SK-N-SH treated with all-trans-retinoic acid at 6 μM for 48 hours (cell line): ENCODE measurements at regions not wholly inside any gene's neighbourhood (a gene's known extent, or its start where the extent isn't known, plus 50 kb on each side); places are given as distances from the start of the nearest gene placed in this dataset.

Source experiments
- ATAC-seq: fragments of 200-7000 bp; cut with Tn5 transposase; 3 replicates; pipeline ENCODE4 v1.9.1; 2020; ENCODE audit warnings: mild to moderate bottlenecking, moderate library complexity
- ARNTL ChIP-seq: fragments of 450-650 bp; formaldehyde crosslinking; IDR thresholded peaks from 2 replicates; pipeline ENCODE4 v1.5.0; 2020; ENCODE audit warnings: low read depth, mild to moderate bottlenecking, moderate library complexity, borderline replicate concordance
- BACH2 ChIP-seq: fragments of 250-450 bp; sonication (Bioruptor Pico); IDR thresholded peaks from 2 replicates; pipeline ENCODE4 v1.9.0; 2021; ENCODE audit warnings: mild to moderate bottlenecking, borderline replicate concordance
- CSDC2 ChIP-seq: fragments of 250-450 bp; sonication (Bioruptor Pico); IDR thresholded peaks from 2 replicates; pipeline ENCODE4 v1.5.0; 2020; ENCODE audit warnings: mild to moderate bottlenecking, moderate library complexity
- ESRRG ChIP-seq: fragments of 250-450 bp; sonication (Bioruptor Pico); IDR thresholded peaks from 2 replicates; pipeline ENCODE4 v1.6.1; 2021; ENCODE audit warnings: mild to moderate bottlenecking
- GLIS3 ChIP-seq: fragments of 250-450 bp; sonication (Bioruptor Pico); IDR thresholded peaks from 2 replicates; pipeline ENCODE4 v1.5.0; 2020; ENCODE audit warnings: mild to moderate bottlenecking, moderate library complexity
- ISL1 ChIP-seq: fragments of 250-450 bp; sonication (Bioruptor Pico); IDR thresholded peaks from 2 replicates; pipeline ENCODE4 v2.1.2; 2022; ENCODE audit warnings: mild to moderate bottlenecking, moderate library complexity
- OSR1 ChIP-seq: fragments of 250-450 bp; sonication (Bioruptor Pico); IDR thresholded peaks from 2 replicates; pipeline ENCODE4 v1.8.0; 2022; ENCODE audit warnings: moderate library complexity, mild to moderate bottlenecking, inconsistent platforms
- POU6F1 ChIP-seq: fragments of 250-450 bp; sonication (Bioruptor Pico); IDR thresholded peaks from 2 replicates; pipeline ENCODE4 v1.8.0; 2021; ENCODE audit warnings: low read depth, mild to moderate bottlenecking, moderate library complexity, borderline replicate concordance
- PPARA ChIP-seq: fragments of 250-450 bp; sonication (Bioruptor Pico); IDR thresholded peaks from 2 replicates; pipeline ENCODE4 v1.5.0; 2020; ENCODE audit warnings: mild to moderate bottlenecking, borderline replicate concordance
- RARB ChIP-seq: fragments of 250-450 bp; sonication (Bioruptor Pico); IDR thresholded peaks from 2 replicates; pipeline ENCODE4 v1.8.0; 2021; ENCODE audit warnings: mild to moderate bottlenecking, moderate library complexity
- SNAI2 ChIP-seq: fragments of 250-450 bp; sonication (Bioruptor Pico); IDR thresholded peaks from 2 replicates; pipeline ENCODE4 v1.5.0; 2020; ENCODE audit warnings: mild to moderate bottlenecking, moderate library complexity
- TCF4 ChIP-seq: fragments of 250-450 bp; sonication (Bioruptor Pico); IDR thresholded peaks from 2 replicates; pipeline ENCODE4 v1.8.0; 2021; ENCODE audit warnings: mild to moderate bottlenecking, moderate library complexity, borderline replicate concordance
- TOX ChIP-seq: fragments of 250-450 bp; sonication (Bioruptor Pico); IDR thresholded peaks from 2 replicates; pipeline ENCODE4 v1.8.0; 2021; ENCODE audit warnings: mild to moderate bottlenecking, moderate library complexity, borderline replicate concordance
- ZFP3 ChIP-seq: fragments of 250-450 bp; sonication (Bioruptor Pico); IDR thresholded peaks from 2 replicates; pipeline ENCODE4 v1.5.0; 2020; ENCODE audit warnings: mild to moderate bottlenecking, moderate library complexity
- ZFP30 ChIP-seq: fragments of 450-650 bp; formaldehyde crosslinking; IDR thresholded peaks from 2 replicates; pipeline ENCODE4 v1.5.0; 2022; ENCODE audit warnings: mild to moderate bottlenecking, moderate library complexity
- ZNF565 ChIP-seq: fragments of 450-650 bp; formaldehyde crosslinking; conservative IDR thresholded peaks from 2 replicates; pipeline ENCODE4 v1.5.0; 2020; ENCODE audit warnings: low read depth, mild to moderate bottlenecking, moderate library complexity
- ZNF8 ChIP-seq: fragments of 450-650 bp; formaldehyde crosslinking; IDR thresholded peaks from 2 replicates; pipeline ENCODE4 v1.5.0; 2020; ENCODE audit warnings: mild to moderate bottlenecking, moderate library complexity
- TF ChIP-seq, protein P1 (sequence below): fragments of 250-450 bp; sonication (Bioruptor Pico); IDR thresholded peaks from 2 replicates; pipeline ENCODE4 v1.5.1; 2021; ENCODE audit warnings: mild to moderate bottlenecking, moderate library complexity
- TF ChIP-seq, protein P2 (sequence below): fragments of 250-450 bp; sonication (Bioruptor Pico); IDR thresholded peaks from 2 replicates; pipeline ENCODE4 v1.8.0; 2020; ENCODE audit warnings: mild to moderate bottlenecking, moderate library complexity, borderline replicate concordance
- TF ChIP-seq, protein P3 (sequence below): fragments of 250-450 bp; sonication (Bioruptor Pico); IDR thresholded peaks from 2 replicates; pipeline ENCODE4 v1.5.1; 2020; ENCODE audit warnings: low read depth, mild to moderate bottlenecking, moderate library complexity

DNA sequence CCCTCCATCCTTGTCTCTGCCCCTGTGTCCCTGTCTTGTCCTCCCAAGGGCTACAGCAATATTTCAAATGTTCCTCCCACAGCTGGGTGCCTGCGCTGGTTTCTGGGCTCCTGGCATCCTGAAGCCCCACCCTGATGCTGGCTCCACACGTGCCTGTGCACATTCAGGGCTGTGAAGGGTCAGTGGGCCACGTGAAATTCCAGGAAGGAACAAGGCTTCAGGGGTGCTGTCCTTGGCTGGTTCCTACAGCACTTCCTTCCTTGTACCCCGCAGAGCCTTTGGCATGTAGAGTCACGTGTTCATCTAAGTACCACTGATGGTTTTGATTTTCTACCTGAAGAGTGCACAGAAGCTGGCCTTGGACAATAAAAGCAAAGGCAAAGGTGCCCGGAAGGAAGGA, 57.7 kb upstream of the NLK start:
- ATAC-seq, result no peak

DNA sequence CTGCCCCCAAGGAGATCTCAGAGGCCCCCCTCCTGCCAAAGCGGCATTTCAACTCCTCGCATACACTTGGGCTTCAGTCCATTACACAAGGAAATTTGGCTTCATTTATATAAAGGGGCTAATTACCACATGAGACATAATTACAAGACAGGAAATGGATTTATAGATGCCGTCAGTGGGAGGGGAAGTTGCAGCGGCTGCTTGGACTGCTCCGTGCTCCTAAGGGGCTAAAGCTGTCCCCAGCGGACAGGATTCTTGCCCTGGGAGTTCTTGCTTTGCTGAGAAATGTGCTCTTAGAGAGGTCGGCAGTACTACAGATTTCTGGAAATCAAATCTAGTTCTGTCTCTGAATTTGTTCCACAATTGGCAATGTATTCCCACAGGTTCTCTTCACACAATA, 57.2 kb upstream of the NLK start:
- ATAC-seq, result no peak
- TF ChIP-seq POU6F1 (CRISPR knock-in tag) (no peak), ZFP3 (CRISPR knock-in tag) (no peak), CSDC2 (CRISPR knock-in tag) (no peak), TOX (CRISPR knock-in tag) (no peak), ESRRG (CRISPR knock-in tag) (no peak), ZNF565 (CRISPR knock-in tag) (no peak)
- TF ChIP-seq, protein P1, sequence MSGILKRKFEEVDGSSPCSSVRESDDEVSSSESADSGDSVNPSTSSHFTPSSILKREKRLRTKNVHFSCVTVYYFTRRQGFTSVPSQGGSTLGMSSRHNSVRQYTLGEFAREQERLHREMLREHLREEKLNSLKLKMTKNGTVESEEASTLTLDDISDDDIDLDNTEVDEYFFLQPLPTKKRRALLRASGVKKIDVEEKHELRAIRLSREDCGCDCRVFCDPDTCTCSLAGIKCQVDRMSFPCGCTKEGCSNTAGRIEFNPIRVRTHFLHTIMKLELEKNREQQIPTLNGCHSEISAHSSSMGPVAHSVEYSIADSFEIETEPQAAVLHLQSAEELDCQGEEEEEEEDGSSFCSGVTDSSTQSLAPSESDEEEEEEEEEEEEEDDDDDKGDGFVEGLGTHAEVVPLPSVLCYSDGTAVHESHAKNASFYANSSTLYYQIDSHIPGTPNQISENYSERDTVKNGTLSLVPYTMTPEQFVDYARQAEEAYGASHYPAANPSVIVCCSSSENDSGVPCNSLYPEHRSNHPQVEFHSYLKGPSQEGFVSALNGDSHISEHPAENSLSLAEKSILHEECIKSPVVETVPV, result no peak
- TF ChIP-seq, protein P2, sequence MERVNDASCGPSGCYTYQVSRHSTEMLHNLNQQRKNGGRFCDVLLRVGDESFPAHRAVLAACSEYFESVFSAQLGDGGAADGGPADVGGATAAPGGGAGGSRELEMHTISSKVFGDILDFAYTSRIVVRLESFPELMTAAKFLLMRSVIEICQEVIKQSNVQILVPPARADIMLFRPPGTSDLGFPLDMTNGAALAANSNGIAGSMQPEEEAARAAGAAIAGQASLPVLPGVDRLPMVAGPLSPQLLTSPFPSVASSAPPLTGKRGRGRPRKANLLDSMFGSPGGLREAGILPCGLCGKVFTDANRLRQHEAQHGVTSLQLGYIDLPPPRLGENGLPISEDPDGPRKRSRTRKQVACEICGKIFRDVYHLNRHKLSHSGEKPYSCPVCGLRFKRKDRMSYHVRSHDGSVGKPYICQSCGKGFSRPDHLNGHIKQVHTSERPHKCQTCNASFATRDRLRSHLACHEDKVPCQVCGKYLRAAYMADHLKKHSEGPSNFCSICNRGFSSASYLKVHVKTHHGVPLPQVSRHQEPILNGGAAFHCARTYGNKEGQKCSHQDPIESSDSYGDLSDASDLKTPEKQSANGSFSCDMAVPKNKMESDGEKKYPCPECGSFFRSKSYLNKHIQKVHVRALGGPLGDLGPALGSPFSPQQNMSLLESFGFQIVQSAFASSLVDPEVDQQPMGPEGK (CRISPR knock-in tag), result no peak

More for the DNA sequence above, 57.7 kb upstream of the NLK start:
- TF ChIP-seq ISL1 (CRISPR knock-in tag) (no peak), ARNTL (CRISPR knock-in tag) (no peak), TCF4 (CRISPR knock-in tag) (no peak), PPARA (CRISPR knock-in tag) (no peak), ZFP30 (no peak), GLIS3 (CRISPR knock-in tag) (no peak), POU6F1 (CRISPR knock-in tag) (no peak), ZNF565 (CRISPR knock-in tag) (no peak), CSDC2 (CRISPR knock-in tag) (no peak), TOX (CRISPR knock-in tag) (no peak), ZFP3 (CRISPR knock-in tag) (no peak), BACH2 (CRISPR knock-in tag) (no peak), OSR1 (CRISPR knock-in tag) (no peak), SNAI2 (CRISPR knock-in tag) (no peak), ZNF8 (no peak), RARB (CRISPR knock-in tag) (no peak)
- TF ChIP-seq, protein P3, sequence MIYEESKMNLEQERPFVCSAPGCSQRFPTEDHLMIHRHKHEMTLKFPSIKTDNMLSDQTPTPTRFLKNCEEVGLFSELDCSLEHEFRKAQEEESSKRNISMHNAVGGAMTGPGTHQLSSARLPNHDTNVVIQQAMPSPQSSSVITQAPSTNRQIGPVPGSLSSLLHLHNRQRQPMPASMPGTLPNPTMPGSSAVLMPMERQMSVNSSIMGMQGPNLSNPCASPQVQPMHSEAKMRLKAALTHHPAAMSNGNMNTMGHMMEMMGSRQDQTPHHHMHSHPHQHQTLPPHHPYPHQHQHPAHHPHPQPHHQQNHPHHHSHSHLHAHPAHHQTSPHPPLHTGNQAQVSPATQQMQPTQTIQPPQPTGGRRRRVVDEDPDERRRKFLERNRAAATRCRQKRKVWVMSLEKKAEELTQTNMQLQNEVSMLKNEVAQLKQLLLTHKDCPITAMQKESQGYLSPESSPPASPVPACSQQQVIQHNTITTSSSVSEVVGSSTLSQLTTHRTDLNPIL, result no peak
- TF ChIP-seq, protein P2 (CRISPR knock-in tag), result no peak
- TF ChIP-seq, all 23 proteins: peak for 0
